HG03378 (cell line): ENCODE measurements at regions not wholly inside any gene's neighbourhood (a gene's known extent, or its start where the extent isn't known, plus 50 kb on each side); places are given as distances from the start of the nearest gene placed in this dataset.

Experiments used
- ATAC-seq: cut with Tn5 transposase; IDR thresholded peaks from one replicate; pipeline ENCODE4 v1.9.1; 2021; ENCODE audit warnings: mild to moderate bottlenecking, moderate library complexity; ENCODE audit not compliant: unreplicated experiment

DNA sequence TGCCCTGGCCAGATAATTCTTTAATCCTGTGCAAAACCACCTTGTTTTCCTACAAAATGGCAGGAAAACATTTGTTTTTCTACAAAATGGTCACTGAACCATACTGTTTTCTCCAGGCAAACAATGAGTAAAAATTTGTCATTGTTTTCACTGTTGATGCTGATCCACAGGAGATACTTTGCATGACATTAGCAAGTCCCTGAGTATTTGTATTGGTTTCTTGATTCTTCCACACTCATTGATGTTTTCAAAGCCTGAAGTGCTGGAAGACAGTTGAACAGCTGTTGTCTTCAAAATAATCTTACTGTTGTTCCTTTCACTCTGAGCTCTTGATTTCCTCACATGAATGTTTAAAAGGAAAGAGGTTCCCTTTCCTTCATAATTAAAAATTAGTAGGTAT lies 123.1 kb upstream of the HTR2A start:
- no peak for ATAC-seq

DNA sequence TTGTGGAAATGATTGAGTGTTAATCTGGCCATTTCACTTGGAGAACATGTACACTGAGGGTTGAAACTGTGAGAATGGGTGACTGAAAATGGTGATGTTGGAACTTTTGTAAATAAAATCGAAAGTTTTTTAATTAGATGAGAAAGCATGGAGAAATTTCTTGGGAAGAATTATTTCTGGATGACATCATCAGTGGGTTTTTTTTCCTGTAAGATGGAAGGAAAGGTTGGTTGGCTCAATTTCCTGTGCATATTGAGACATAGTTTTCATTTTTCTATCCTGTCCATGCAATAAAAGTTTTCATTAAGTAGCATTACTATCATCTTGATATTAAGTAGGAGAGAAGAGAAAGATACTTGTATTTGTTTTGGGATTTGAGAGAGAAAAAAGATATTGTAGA lies 120.6 kb upstream of the HTR2A start:
- ATAC-seq, result no peak

DNA sequence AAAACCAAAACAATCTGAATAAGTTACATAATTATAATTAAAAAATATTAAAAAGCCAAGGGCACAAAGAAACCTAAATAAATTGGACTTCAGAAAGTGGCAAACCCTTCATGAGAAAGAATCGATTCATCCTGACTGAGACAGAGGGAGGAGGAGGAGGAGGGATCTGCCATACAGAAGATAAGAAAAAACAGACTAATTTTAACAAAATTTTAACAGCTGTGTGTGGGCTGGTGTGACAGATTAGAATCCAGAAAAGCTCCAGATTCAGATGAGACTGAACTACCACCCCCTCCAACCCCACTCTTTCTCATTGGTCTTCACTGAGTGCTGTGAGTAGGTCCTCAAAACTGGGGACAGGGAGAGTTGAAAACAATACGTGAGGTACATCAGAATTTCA lies 111.5 kb upstream of the HTR2A start:
- ATAC-seq, result no peak

DNA sequence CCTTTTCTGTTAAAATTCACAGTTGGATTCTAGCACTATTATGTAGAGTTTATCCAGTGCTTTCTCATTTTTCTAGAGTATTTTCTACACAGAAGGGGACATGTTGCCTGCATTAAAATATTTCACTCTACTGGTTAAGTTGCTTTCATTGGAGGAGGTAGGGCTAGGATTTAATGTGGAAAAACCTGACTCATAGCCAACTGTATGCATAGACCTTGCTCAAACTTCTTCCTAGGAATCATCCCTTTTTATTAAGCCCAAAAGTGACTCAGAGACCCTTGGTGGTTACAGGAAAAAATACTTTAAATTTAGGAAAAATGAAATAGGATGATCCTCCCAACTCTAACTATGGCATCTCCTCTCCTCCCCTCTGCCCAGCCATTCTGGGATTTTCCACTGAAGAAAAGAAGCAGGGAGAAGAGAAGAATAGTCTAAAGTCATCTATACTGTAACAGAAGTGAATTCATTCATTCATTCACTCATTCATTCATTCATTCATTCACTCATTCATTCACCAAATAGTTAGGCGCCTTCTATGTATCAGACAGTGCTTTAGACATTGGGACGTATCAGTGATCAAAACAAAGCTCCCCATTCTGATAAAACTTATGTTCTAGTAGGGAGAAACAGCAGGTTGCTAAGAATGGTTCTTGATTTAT lies 109.0 kb upstream of the HTR2A start:
- no peak for ATAC-seq

DNA sequence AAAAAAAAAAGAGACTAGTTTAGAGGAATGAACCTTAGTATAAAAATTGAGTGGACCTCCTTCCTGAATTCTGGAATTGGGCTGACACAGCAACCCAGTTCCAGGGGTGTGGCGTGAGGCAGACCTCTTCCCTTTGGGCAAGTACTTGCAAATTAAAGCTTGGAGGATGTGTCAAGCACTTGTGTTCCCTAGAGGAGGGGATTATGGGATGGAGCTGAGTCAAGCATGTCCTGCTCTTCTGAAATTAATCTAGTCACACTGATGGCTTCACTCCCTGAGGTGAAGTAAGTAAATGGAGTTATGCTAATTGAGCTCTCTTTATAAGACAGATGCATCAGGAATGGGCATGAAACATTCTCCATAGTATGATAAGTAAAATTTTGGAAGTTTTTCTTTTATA lies 107.7 kb upstream of the HTR2A start:
- ATAC-seq, result no peak

DNA sequence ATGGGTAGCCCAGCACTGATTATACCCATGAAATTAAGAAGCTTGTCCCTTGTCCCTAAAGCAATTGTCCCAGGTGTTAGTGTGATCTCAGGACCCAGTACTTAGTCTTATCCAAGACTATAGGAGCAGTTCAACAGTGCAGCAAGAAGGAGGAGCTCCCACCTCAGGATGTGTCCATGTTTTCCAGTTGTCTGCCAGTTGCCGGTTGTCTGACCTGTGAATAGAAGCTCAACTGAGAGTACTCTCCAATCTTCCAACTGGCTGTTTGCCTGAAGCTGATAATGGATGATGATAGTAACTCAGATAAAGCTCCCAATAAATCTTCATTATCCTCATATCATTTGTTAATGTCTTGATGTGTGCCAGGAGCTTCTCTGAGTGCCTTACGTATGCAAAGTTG lies 107.2 kb upstream of the HTR2A start:
- ATAC-seq, result no peak

DNA sequence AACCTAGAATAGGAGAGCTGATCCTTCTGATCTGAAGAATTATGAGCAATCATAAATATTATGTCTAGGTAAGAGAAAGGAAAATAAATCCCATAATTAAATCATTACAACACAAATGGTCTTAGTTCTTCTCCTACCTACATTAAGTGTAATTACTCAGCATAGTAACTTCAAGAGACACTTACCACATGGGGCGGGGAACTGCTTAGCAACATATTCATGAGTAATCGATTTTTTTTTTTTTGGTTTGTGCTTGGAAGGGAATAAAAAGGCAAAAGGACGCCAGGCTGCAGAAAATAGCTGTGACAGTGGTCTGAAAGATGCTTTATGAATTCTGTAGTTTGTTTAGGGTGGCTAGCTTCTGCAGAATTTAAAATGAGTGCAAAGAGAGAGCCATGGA lies 103.3 kb upstream of the HTR2A start:
- ATAC-seq, result no peak

DNA sequence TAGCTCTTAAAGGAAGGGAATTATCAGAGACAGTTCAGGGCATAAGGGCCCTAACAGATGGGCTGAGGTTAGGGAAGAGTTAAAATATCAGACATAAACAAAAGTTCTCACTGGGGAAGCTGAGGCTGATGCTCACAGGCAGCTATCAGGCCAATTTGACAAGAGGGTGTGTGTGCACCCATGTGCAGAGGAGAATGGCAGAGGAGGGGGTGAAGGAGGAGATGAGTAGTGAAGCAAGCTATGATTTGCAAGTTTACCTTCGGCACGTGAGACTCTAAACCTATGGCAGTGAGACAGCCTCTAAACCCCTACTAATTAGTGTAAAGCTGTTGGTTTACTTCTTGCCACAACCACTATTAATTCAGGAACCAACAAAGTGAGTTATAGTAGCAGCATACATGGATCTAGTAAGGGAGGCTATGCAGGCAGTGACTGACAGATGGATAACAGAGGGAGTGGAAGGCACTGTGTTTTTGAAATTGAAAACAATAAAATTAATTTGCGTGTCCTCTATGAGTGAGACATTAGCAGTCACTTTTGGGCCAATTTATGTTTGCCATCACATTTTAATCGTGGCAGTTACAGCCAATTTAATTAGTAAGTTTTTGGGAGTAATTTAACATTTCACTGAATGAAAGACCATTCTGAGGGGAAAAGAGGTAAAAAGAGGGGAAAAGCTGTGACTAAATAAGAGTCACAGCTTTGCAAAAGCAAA lies 99.6 kb upstream of the HTR2A start:
- peak; percentile 20 for ATAC-seq

DNA sequence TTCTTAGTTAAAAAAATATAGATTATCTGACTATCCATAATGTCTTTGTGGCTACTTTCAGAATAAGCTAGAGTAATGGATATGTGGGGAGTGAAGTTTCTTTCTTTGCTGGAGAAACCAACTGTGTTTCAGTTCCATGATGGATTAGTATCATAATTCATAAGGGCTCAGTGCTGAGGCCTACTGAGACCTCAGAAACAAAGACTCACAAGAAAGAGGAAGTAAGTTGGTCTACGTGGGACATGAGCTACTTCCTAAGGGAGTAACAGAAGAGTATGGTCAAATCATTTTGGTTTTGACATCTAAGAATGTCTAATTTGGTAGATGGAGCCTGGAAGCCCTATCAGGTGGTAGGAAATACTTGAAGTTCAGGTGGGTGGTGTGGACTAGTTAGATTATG lies 99.0 kb upstream of the HTR2A start:
- ATAC-seq, result peak; percentile 96

DNA sequence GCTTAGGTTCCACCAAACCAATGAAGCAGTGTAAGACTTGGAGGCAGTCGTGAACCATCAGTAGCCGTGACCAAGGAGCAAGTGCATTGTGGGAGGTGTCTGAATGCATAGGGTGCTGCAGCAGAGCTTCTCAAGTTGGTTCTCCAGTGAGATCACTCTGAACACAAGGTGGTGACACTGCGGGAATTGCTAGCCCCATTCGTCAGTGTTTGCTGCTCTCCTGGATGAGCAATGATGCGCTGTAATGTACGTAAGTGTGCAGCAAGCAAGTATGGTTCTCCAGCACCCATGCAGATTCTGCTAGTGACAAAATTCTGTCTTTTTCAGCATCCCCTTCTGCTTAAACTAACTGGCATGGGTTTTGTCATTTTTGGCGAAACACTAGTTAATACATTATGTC lies 97.6 kb upstream of the HTR2A start:
- no peak for ATAC-seq

DNA sequence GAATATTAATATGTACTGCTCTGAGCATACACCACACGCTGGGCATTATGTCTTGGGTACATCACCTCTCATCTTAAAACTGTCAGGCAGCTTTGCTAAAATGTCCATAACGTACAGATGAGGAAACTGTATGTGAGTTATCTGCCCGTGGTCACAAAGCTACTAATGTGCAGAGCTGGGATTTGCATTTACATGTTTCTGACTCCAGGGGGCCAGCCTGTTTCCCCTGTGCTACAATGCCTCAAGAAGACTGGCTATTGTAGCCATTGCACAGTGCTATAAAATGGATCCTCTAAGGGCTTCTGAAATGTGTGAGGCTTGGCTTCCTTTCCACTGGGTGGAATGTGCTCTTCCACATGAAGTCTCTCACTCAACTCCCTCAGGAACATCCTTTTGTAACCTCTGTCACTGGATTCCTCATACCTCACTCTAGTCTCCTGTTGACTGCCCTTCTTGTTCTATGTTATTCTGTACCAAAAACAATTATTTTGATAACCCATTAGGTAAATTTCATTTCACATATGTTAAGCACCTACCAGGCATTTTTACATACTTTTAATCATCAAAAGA lies 95.6 kb upstream of the HTR2A start:
- peak; percentile 41 for ATAC-seq

DNA sequence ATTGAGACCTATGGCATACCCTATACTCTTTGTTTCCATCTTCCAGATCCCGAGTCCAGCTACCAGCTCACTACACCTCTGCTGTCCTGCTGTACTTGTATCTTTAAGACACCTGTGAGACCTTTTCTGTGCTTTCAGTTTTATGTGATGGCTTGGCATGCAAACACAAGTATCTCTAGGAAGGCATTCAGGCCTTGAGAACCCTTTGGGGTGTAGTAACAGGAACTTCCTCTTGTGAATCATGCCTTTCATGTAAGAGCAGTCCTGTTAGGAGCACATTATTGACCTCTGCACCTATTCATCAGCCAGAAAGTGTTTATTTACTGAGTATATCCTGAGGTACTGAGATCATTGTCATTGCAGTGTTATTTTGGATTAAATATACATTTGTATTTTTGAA lies 87.0 kb upstream of the HTR2A start:
- peak; percentile 62 for ATAC-seq

DNA sequence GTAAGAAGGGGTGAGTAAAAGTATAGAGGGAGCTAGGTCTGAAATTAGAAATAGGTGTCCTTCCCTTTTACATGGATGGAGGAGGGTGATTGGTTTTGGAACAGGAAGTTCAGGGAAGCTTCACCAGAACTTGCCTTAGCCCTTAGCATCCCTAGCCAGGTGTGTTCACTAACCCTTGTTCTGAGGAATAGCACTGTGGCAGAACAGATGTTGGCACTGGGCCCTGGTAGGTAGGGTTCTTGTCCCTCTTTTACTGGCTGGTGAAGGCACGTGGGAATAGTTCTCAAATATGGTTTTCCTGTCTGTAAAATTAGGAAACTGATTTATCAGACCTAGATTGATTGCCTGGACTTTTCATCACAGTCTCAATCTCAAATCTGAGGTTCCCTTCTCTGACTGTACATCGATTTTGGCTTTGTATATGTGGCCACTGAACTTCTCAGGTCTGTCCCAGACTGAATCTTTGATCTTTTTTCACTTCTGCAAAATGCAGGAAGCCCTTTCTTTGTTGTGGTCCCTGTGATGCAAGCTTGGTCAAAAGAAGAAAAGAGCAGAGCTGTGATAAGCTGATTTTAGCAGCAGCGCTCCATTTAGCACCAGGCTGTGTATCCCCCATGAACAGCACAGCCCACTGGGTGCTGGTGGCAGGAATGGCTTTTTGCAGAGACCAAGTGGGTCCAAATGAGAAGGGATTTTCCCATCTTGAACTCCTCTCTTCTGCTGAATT lies 86.2 kb upstream of the HTR2A start:
- ATAC-seq, result peak; percentile 96

DNA sequence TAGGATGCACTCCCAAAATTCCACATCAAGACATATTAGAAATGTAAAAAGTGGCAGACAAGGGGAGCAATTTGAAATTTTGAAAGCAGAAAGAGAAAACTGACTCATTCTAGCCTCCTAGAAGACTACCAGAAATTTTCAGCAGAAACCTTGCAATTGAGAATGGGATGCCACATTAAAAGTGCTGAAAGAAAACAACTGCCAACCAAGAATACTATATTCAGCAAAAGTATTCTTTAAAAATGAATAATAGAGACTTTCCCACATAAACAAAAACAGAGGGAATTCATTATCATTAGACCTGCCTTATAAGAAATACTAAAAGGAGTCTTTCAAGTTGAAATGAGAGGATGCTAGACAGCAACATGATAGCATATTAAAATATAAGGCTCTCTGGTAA lies 78.3 kb upstream of the HTR2A start:
- no peak for ATAC-seq

DNA sequence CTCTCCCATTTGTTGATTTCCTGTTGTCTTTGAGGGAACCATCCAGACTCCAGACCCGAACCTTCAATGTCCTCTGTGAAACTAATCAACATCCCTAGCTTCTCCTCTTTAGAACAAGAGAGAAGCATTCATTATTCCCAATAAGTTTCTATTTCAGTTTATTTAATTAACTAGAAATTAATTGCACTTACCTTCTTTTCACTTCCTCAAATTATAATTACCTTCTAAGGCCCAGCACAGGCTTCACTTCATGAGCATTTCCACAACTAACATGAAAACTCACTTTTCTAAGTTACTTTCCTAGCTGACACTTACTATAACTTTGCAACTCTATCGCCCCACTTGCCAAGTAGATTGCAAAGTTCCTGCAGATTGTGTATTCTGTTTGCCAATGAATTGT lies 71.6 kb upstream of the HTR2A start:
- no peak for ATAC-seq

DNA sequence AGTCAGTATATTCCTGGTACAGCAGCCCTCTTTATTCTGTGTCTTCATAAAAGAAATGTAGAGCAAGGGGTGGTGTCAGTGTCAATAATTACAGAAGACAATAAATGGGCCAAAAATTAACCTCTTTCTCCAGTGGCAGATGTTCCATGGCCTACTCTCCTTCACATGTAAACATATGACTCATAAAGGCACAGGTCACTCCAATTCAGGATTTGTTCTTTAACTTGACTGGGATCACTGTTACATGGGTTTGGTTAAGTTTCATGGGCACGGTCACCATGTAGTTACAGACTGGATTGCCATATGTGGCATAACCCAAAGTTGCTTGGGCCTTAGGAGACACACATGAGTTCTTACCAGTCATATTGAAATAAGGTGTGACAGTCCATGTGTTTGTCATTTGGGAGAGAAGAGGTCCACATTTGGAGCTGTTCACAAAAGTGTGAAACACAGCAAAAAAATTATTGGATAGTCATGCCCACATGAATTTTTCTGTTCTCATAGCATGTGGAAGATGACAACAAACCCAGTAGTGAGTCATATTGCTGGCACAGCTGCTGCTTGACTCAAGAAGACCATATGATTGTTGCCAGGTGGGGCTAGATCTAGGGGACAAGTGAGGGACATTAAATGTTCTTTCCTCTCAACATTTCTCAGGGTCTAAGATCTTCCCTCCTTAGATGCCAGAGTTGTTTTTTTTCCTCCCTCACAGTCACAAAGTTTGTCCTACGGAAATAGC lies 68.1 kb upstream of the HTR2A start:
- no peak for ATAC-seq

DNA sequence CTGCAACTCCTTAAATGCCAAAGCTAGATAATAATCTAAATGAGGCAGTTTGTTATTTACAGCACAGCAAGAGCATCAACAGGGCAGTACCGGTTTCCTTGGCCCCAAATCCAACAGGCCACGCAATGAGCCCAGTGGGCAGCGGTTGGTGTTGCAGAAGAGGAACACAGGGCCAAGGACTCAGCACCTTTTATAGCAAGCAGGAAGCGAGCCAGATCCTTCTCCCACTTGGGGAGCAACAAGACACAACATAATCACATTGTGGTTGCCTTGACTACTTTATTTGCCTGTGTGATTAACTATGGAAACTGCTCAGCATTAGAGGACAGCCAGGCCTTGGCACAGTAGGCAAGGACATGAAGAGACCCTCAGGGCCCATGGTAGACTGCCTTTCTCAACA lies 67.1 kb upstream of the HTR2A start:
- no peak for ATAC-seq

DNA sequence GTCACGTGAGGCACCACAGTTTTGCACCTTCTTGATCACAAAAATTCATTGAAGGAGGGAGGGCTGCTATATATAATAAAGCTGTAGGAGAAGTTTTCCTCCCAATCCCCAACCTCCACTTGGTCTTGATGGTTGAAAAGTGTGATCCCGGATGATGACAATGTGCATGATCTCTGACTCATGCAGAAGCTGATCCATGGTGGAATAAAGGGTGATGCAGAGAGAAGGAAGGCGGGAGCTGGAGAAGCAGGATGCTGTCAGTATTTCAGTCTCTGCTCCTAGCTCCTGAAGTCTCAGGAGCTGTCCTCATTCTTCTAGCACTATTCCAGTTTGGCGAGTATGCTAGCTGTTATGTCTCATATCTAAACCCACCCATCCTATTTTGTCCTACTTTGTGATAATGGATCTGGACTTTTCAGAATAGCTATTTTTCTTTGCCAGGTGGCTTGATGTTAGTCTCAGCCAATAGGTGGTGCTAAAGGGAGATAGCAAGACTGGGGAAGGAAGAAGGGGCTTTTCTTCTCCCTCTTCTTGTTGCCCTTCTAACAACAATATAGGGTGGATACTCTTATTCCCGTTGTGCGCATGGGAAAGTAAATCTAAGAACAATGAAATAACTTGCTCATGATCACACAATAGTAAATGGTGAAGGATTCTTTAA lies 65.6 kb upstream of the HTR2A start:
- ATAC-seq, result no peak

DNA sequence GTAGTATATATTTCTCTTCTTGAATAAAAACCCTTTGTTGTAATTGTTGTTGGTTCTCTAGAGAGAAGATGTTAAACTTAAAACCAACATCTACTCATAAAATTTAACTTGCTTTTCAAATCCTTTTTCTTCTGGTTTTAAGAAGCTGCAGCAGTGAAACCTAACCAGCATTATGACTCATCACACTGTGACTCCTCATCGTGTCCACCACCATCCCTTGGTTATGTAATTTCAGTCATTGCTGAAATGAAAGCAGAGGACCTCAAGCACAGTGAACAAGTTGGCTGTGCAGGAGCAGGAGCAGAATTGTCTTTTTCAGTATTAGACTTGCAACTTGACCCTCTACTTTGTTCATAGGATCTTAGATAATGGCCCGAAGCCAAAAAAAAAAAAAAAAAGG lies 64.9 kb upstream of the HTR2A start:
- ATAC-seq, result peak; percentile 99

DNA sequence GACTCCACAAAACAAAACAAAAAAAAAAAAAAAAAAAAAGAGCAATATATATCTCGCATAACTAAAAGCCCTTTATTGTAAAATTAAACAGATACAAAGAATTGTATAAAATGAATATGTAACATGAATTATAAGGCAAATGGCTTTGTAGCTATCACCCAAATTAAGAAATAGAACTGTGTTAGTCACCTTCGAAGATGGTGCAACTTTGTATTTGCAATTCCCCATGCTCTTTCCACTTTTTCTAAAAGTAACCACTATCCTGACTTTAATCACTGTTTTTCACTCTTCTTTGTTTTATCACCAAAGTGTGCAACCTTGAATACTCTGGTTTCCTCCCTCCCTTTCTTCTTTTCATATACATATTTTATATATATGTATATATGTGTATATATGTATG lies 57.1 kb upstream of the HTR2A start:
- ATAC-seq, result no peak

DNA sequence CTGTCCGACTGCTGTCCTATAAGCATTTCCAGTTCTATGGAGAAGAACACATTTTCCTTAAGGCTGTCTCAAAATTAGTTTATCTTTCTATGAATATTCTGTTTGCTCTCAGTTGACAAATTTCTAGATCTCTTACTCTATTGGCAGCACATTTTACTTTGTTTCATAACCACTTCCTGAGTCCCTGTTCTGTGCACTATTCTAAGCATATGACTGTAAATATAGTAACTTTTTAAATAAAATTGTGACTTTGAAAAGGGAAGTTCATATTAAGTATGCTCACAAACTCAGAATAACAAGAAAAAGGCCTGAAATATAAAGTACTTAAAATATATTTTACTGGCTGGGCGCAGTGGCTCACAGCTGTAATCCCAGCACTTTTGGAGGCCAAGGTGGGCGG lies 56.5 kb upstream of the HTR2A start:
- peak; percentile 65 for ATAC-seq
